SK-N-MC (cell line): ENCODE measurements at regions not wholly inside any gene's neighbourhood (a gene's known extent, or its start where the extent isn't known, plus 50 kb on each side); places are given as distances from the start of the nearest gene placed in this dataset.

ENCODE experiments used
- EZH2 ChIP-seq: fragments of 200-600 bp; sonication (generic); IDR thresholded peaks from one replicate; pipeline ENCODE4 v1.6.1; 2017; ENCODE audit warnings: antibody characterized with exemption
- POLR2AphosphoS5 ChIP-seq: IDR thresholded peaks from 2 replicates; pipeline ENCODE4 v1.6.1; 2012; ENCODE audit warnings: mild to moderate bottlenecking, low read depth, low read length, borderline replicate concordance

- TF ChIP-seq POLR2AphosphoS5 (no peak), EZH2 (no peak)
Observed at GRCh38 chr5:56413546-56413945, 180.4 kb upstream of the ANKRD55 start.
